ENCODE measurements at regions not wholly inside any gene's neighbourhood (a gene's known extent, or its start where the extent isn't known, plus 50 kb on each side); places are given as distances from the start of the nearest gene placed in this dataset.
"Not testable (repeated sequence)": the region's sequence is repeated elsewhere in the genome, so short reads cannot be mapped to it uniquely, and the experiment has no call there.

DNA sequence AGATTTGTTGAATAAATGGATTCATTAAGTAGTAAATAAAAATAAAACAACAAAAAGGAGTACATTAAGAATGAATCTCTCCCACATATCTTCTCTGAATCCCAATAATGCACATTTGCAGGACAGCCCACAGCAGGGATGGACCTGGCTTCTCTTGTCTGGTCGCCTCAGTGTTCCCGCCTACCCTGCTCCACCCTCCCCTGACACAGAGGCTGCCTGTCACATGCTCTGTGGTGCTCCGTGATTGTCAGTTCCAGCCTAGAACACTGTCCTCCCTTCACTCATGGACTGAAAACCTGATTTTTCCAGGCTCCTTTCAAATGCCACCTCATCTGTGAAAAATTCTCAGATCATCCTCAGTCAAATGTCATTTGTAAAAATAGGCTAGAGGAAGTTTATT, 94.5 kb upstream of the GPR12 start:
- H3K27me3 ChIP-seq = peaks cover 9% of the 10 kb centered on the region
- H3K4me1 ChIP-seq = no peaks in the 10 kb centered on the region
- WGBS, 2 donors (ENCODE audit: low coverage in 1 of 2) = 58% methylated on average over 2 of the region's 3 CpGs; no CpG with 5 or more reads in 1 of the 2 donors
- H3K27ac ChIP-seq = no peak overlapping the region
- no peak for TF ChIP-seq POLR2A (IDR thresholded peaks at IDR 0.05)
- TF ChIP-seq, protein P1, sequence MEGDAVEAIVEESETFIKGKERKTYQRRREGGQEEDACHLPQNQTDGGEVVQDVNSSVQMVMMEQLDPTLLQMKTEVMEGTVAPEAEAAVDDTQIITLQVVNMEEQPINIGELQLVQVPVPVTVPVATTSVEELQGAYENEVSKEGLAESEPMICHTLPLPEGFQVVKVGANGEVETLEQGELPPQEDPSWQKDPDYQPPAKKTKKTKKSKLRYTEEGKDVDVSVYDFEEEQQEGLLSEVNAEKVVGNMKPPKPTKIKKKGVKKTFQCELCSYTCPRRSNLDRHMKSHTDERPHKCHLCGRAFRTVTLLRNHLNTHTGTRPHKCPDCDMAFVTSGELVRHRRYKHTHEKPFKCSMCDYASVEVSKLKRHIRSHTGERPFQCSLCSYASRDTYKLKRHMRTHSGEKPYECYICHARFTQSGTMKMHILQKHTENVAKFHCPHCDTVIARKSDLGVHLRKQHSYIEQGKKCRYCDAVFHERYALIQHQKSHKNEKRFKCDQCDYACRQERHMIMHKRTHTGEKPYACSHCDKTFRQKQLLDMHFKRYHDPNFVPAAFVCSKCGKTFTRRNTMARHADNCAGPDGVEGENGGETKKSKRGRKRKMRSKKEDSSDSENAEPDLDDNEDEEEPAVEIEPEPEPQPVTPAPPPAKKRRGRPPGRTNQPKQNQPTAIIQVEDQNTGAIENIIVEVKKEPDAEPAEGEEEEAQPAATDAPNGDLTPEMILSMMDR (IDR thresholded peaks at IDR 0.05) = no peak
- TF ChIP-seq EP300 (IDR thresholded peaks at IDR 0.05) = no peak
- TF ChIP-seq POLR2AphosphoS5 (IDR thresholded peaks at IDR 0.05) = no peak
- no peaks in the 10 kb centered on the region for H3K9me3 ChIP-seq
- H3K36me3 ChIP-seq = no peaks in the 10 kb centered on the region
- ATAC-seq = no peak
- H3K4me3 ChIP-seq = no peak overlapping the region

DNA sequence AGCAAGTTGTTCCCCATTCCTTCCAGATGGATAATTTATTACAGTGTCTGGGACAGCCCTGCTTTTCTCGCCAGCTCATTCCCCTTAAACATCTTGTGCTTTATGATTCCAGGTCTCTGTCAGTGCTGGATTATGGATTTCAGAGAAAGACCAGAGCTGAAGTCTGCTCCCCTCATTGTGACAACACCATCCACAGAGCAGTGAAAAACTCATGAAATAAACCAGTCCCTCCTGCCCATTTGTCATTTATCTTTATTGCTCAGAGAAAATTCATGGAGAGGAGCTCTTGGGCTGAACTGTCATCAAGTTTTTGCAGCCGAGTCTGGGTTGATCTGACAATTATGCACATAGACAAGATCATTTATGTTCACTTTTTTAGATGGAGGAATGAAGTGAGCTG, 92.7 kb upstream of the GPR12 start:
- H3K27me3 ChIP-seq = peaks cover 7% of the 10 kb centered on the region
- H3K36me3 ChIP-seq = no peaks in the 10 kb centered on the region
- H3K9me3 ChIP-seq = no peaks in the 10 kb centered on the region
- TF ChIP-seq POLR2A (IDR thresholded peaks at IDR 0.05) (no peak), POLR2AphosphoS5 (IDR thresholded peaks at IDR 0.05) (no peak), EP300 (IDR thresholded peaks at IDR 0.05) (no peak)
- TF ChIP-seq, protein P1 (IDR thresholded peaks at IDR 0.05) = no peak
- 12 to 18% methylated on average over 2 of the region's 2 CpGs for WGBS, 2 donors (ENCODE audit: low coverage in 1 of 2)
- H3K27ac ChIP-seq = no peak overlapping the region
- H3K4me3 ChIP-seq = no peak overlapping the region
- no peak for ATAC-seq
- H3K4me1 ChIP-seq = no peaks in the 10 kb centered on the region

DNA sequence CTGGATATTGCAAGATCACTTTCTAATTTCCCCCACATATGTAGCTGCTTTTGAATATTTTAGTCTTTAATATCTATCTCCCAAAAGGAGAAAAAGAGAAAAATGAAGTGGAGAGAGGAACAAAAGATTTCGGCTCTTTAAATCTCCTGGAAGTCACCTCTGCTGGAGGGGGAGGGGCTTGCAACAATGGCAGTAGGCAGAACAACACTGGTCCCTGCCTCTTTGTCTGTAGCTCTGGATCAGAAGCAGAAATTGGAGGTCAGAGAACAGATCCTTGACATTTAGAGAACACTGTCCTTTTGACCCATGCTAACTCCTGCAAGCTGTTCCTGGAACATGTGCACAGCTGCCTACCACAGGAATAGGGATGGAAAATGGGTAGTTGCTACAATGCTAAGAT, 86.7 kb upstream of the GPR12 start:
- H3K4me1 ChIP-seq = no peaks in the 10 kb centered on the region
- H3K4me3 ChIP-seq = no peak overlapping the region
- peaks cover 9% of the 10 kb centered on the region for H3K27me3 ChIP-seq
- no peaks in the 10 kb centered on the region for H3K9me3 ChIP-seq
- TF ChIP-seq POLR2AphosphoS5 (IDR thresholded peaks at IDR 0.05) (no peak), POLR2A (IDR thresholded peaks at IDR 0.05) (no peak), EP300 (IDR thresholded peaks at IDR 0.05) (no peak)
- TF ChIP-seq, protein P1 (IDR thresholded peaks at IDR 0.05) = no peak
- no peak overlapping the region for H3K27ac ChIP-seq
- no peak for ATAC-seq
- H3K36me3 ChIP-seq = no peaks in the 10 kb centered on the region
- WGBS, 2 donors (ENCODE audit: low coverage in 1 of 2) = 63 to 83% methylated on average over 1 of the region's 1 CpG

DNA sequence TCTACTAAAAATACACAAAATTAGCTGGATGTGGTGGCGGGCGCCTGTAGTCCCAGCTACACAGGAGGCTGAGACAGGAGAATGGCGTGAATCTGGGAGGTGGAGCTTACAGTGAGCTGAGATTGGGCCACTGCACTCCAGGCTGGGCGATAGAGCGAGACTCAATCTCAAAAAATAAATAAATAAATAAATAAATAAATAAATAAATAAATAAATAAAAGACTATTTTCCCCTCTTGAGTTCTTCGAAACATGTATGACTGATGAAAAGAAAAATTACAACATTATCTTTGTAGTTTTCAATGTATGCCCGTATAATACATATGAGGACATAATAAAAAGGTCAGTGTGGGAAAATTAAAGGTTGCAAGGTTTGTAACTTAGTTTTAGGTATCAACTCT, 84.5 kb upstream of the GPR12 start:
- H3K27me3 ChIP-seq, H3K9me3 ChIP-seq, H3K4me3 ChIP-seq, H3K36me3 ChIP-seq, ATAC-seq, H3K27ac ChIP-seq, H3K4me1 ChIP-seq: not testable (repeated sequence)
- 94 to 98% methylated on average over 4 to 7 of the region's 7 CpGs for WGBS, 2 donors (ENCODE audit: low coverage in 1 of 2)

DNA sequence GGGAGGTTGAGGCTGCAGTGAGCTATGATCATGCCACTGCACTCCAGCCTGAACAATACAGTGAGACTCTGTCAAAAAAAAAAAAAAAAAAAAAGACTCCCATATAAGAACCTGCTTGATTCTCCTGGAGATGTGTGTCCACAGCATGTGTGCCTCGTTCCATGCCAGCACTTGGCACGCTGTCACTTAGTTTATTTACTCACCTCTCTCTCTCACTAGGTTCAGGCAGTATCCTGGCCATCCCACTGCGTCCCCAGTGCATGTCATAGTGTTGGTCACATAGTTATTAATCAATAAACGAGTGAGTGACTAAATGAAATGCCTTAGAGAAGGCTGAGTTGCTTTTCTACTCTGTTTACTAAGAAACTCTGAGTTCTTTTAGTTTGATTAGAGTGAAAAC, 79.1 kb upstream of the GPR12 start:
- no peaks in the 10 kb centered on the region for H3K9me3 ChIP-seq
- H3K4me3 ChIP-seq = no peak overlapping the region
- H3K36me3 ChIP-seq = no peaks in the 10 kb centered on the region
- TF ChIP-seq POLR2A (IDR thresholded peaks at IDR 0.05) = no peak
- TF ChIP-seq EP300 (IDR thresholded peaks at IDR 0.05) = no peak
- no peak for TF ChIP-seq POLR2AphosphoS5 (IDR thresholded peaks at IDR 0.05)
- TF ChIP-seq, protein P1 (IDR thresholded peaks at IDR 0.05) = no peak
- 40 to 46% methylated on average over 4 of the region's 4 CpGs for WGBS, 2 donors (ENCODE audit: low coverage in 1 of 2)
- H3K27me3 ChIP-seq = peaks cover 35% of the 10 kb centered on the region
- no peaks in the 10 kb centered on the region for H3K4me1 ChIP-seq
- no peak for ATAC-seq
- no peak overlapping the region for H3K27ac ChIP-seq

DNA sequence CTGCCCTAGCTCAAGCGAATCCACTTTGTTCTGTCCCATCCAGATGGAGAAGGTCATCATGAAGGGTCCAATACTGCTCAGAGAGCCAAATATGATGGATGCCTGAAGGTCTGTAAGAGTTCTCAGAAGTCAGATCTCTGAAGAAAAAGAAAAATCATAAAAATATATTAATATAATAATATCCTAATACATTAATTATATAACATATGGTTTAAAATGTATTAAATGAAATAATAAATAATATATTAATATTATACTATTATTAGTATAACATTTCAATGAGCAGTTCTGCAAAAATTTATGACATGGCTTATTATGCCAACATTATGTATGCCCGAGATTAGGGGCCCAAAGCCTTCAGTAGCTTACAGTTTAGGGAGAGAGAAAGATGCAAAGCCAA, 78.2 kb upstream of the GPR12 start:
- Histone ChIP-seq H3K9me3 (no peaks in the 10 kb centered on the region), H3K27ac (no peak overlapping the region), H3K36me3 (no peaks in the 10 kb centered on the region), H3K4me1 (no peaks in the 10 kb centered on the region), H3K4me3 (no peak overlapping the region), H3K27me3 (peaks cover 35% of the 10 kb centered on the region)
- TF ChIP-seq, protein P1 (IDR thresholded peaks at IDR 0.05) = no peak
- TF ChIP-seq EP300 (IDR thresholded peaks at IDR 0.05) (no peak), POLR2A (IDR thresholded peaks at IDR 0.05) (no peak), POLR2AphosphoS5 (IDR thresholded peaks at IDR 0.05) (no peak)
- WGBS, 2 donors (ENCODE audit: low coverage in 1 of 2) = 29 to 59% methylated on average over 1 to 2 of the region's 2 CpGs
- ATAC-seq = no peak

Measured in gastroesophageal sphincter (tissue), 4 donors.